Left ventricle myocardium superior (tissue), 1 donor: ENCODE measurements at regions not wholly inside any gene's neighbourhood (a gene's known extent, or its start where the extent isn't known, plus 50 kb on each side); places are given as distances from the start of the nearest gene placed in this dataset.
A peak's percentile ranks its signal among the peaks of the same experiment; 100 is the strongest.
"Not testable (repeated sequence)": the region's sequence is repeated elsewhere in the genome, so short reads cannot be mapped to it uniquely, and the experiment has no call there.

Experiments
- ATAC-seq: fragments of 200-7000 bp; cut with Tn5 transposase; one replicate; pipeline ENCODE4 v1.9.1; 2020; ENCODE audit warnings: mild to moderate bottlenecking, moderate library complexity
- DNase-seq: peaks from one replicate; pipeline ENCODE4 v3.0.0-alpha.2; 2020
- intact Hi-C: fragments of 100-400 bp; cut with micrococcal nuclease; formaldehyde crosslinking; loops from one replicate; pipeline ENCODE4 v1.11.0; 2022
- donor health status: DM: no; HTN: yes; CAD: no; lungs with severe emphysema.

GRCh38 chr2:57674743-57675142 lies 371.9 kb upstream of the VRK2 start:
- intact Hi-C loops = no loop called here
- no peak for DNase-seq
- ATAC-seq = no peak

- no peak for ATAC-seq
These were observed 369.3 kb upstream of the VRK2 start for GRCh38 chr2:57677296-57677695.

GRCh38 chr2:57681650-57682049 lies 365.0 kb upstream of the VRK2 start:
- no peak for DNase-seq
- no peak for ATAC-seq
- intact Hi-C loops = no loop called here

More at GRCh38 chr2:57677296-57677695, 369.3 kb upstream of the VRK2 start:
- no peak for DNase-seq
- intact Hi-C loops = no loop called here

GRCh38 chr2:57685032-57685431 lies 361.6 kb upstream of the VRK2 start:
- no peak for ATAC-seq
- intact Hi-C loops = no loop called here
- DNase-seq = no peak

DNA sequence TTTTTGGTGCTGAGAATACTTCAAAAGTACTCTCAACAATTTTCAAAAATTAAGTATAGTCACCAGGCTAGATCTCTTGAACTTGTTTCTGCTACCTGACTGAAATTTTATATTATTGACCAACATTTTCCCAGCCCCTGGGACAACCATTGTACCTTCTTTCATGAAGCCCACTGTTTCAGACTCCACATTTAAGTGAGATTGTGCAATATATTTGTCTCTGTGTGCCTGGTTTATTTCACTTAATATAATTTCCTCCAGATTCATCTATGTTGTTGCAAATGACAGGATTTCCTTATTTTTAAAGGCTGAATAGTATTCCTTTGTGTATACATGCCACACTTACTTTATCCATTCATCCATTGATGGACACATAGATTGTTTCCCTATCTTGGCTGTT lies 354.2 kb upstream of the VRK2 start:
- no peak for ATAC-seq
- DNase-seq = no peak
- intact Hi-C loops = no loop called here

- intact Hi-C loops = no loop called here
- DNase-seq (no peak), ATAC-seq (no peak)
These were observed 353.4 kb upstream of the VRK2 start for GRCh38 chr2:57693177-57693576.

DNA sequence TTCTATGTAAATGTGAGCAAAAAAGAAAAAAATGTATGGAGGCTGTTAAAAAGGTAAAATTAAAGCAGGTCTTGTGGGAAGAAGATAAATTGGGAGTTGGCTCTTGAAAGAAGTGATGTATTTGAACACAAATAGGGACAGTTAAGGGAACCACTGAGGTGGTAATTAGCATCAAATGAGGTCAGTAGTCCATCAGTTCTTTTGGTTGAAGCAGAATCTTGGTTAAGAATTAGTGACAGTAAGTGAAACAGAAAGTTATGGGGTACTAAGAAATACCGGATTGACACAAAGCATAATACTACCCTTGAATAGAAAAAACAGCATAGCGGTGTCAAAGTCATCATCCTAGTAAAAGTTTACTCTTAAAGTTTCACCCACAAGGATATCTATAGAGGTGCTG lies 352.6 kb upstream of the VRK2 start:
- intact Hi-C loops = no loop called here
- DNase-seq (no peak), ATAC-seq (no peak)

- intact Hi-C loops = no loop called here
- DNase-seq (no peak), ATAC-seq (no peak)
These were observed 350.6 kb upstream of the VRK2 start for GRCh38 chr2:57696016-57696415.

DNA sequence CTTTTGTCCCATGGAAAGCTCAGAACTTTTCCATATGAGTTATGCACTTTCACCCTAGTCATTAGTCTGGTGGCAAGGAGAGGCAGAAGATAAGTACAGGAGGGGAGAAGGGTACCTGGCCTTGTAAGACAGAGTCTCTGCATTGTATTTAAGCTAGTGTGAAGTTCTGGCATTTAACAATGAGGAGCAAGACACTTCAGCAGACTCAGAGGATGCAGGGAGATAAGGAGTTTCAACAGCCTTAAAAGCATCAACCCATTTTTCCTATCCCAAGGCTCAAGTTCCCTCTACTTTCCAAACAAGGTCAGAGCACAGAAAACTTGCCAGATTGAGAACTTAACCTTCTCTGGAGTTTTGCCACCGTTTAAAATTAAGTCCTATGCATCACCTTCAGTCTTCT lies 348.2 kb upstream of the VRK2 start:
- intact Hi-C loops = no loop called here
- ATAC-seq (no peak), DNase-seq (no peak)

GRCh38 chr2:57698935-57699449 lies 347.6 kb upstream of the VRK2 start:
- intact Hi-C loops = no loop called here

DNA sequence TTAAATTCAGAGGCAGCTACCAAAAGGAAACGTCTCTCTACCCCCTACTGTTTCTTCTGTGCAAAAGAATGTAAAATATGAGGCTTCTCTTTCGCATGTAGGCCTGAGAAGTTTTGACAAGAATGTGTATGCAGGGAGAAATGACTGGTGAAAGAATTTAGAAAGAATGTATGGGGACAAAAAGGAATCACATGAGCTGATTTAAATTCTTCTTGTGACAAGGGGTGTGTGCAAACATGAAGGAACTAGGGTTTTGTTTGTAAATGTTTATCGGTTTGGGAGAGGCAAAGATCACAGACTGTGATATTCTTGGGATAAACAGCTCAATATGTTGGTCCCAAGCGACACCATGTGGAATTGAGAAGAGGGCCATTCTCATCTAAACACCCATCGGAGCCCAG lies 345.2 kb upstream of the VRK2 start:
- intact Hi-C loops = no loop called here
- DNase-seq = no peak
- ATAC-seq = no peak

More at GRCh38 chr2:57698935-57699449, 347.6 kb upstream of the VRK2 start:
- no peak for ATAC-seq
- DNase-seq = no peak

DNA sequence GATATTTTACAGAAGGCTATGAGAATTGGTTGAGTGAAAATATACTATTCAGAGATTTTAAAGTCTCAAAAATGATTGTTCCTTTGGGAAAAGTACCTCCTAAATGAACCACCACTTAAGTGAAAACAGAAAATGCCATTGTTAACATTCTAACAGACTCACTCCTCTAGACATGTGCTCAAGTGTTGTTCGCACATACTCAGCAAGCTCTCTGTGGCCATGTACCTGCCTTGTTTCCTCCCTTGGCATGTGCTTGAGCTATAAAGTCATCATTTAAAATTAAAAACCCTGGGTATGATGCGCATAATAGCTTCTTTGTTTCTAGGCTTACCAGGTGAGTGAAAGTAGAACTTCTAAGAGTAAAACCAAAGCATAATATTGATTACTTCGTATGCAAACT lies 343.2 kb upstream of the VRK2 start:
- no peak for ATAC-seq
- no peak for DNase-seq
- intact Hi-C loops = no loop called here

- intact Hi-C loops, DNase-seq, ATAC-seq: not testable (repeated sequence)
These were observed 338.8 kb upstream of the VRK2 start for GRCh38 chr2:57707794-57708193.

GRCh38 chr2:57711991-57712390 lies 334.6 kb upstream of the VRK2 start:
- DNase-seq (no peak), ATAC-seq (no peak)

GRCh38 chr2:57720728-57721627 lies 325.6 kb upstream of the VRK2 start:
- peak; percentile 74 for ATAC-seq
- DNase-seq = no peak
- intact Hi-C loops = no loop called here

More at GRCh38 chr2:57711991-57712390, 334.6 kb upstream of the VRK2 start:
- intact Hi-C loops = no loop called here

GRCh38 chr2:57725337-57725947 lies 321.2 kb upstream of the VRK2 start:
- intact Hi-C loops = no loop called here
- DNase-seq (no peak), ATAC-seq (no peak)

GRCh38 chr2:57726294-57726693 lies 320.3 kb upstream of the VRK2 start:
- DNase-seq = no peak

DNA sequence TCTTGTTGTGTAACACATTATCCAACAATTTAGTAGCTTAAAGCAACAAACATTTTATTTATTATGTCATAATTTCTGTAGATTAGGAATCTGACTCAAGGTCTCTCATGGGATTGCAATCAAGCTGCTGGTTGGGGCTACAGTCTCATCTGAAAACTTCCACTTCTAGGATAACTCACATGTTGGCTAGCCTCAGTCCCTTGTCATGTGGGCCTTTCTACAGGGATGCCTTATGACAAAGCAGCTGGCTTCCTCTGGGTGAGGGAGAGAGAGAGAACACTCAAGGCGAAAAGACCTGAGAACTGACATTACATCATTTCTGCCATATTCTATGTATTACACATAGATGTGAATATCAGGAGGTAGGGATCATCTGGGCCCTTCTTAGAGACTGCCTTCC lies 317.9 kb upstream of the VRK2 start:
- ATAC-seq = no peak
- intact Hi-C loops = no loop called here
- no peak for DNase-seq

More at GRCh38 chr2:57726294-57726693, 320.3 kb upstream of the VRK2 start:
- ATAC-seq = no peak
- intact Hi-C loops = no loop called here

DNA sequence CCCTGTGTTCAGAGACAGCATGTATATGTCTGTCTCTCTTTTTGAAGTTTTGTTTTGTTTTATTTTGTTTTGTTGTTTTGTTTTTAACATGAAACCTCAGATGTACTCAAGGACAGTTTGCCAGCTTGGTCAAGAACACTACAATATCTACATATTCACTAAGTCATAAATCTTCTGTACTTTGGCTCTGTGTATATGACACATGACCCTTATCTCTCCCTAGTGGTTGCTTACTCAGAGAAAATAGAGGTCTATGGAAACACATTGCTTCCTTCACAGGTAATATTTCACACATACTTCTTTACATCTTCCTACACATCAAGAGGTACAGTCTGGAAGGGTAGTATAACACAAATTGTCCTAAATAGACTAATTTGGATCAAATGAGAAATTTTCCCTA lies 312.6 kb upstream of the VRK2 start:
- no peak for ATAC-seq
- no peak for DNase-seq
- intact Hi-C loops = no loop called here

- ATAC-seq (no peak), DNase-seq (no peak)
- intact Hi-C loops = no loop called here
These were observed 305.7 kb upstream of the VRK2 start for GRCh38 chr2:57740891-57741290.
